Lower leg skin (tissue), 4 donors: ENCODE measurements at regions not wholly inside any gene's neighbourhood (a gene's known extent, or its start where the extent isn't known, plus 50 kb on each side); places are given as distances from the start of the nearest gene placed in this dataset.

Experiments used
- DNase-seq, 2 donors: peaks; one replicate each; pipeline ENCODE4 v3.0.0-alpha.2; 2019; ENCODE audit warnings: low spot score in 2 of 2
- H3K4me3 ChIP-seq: fragments of 200-600 bp; sonication (generic); 2 replicates; pipeline ENCODE4 v1.5.1; 2017; ENCODE audit warnings: mild to moderate bottlenecking, low read depth; ENCODE audit not compliant: poor library complexity, severe bottlenecking
- POLR2A ChIP-seq, 2 donors: fragments of 450-650 bp; IDR thresholded peaks; one replicate each; pipeline ENCODE4 v1.6.1; 2016 to 2017; ENCODE audit warnings: antibody characterized with exemption in 2 of 2, mild to moderate bottlenecking in 1 of 2, moderate library complexity in 1 of 2
- WGBS, 2 donors: methylation state at CpG; one replicate each; pipeline ENCODE4 v1.1.5; 2018; 5-methylcytosine and 5-hydroxymethylcytosine counted together
- intact Hi-C: fragments of 100-400 bp; cut with DNase I; formaldehyde crosslinking; loops from one replicate; pipeline ENCODE4 v1.15.0; 2023; ENCODE audit warnings: low total_unique reads
- TF ChIP-seq, protein P1 (sequence below), 3 donors: fragments of 450-650 bp; IDR thresholded peaks; one replicate each; pipeline ENCODE4 v1.5.1; 2016; ENCODE audit warnings: antibody characterized with exemption in 3 of 3, mild to moderate bottlenecking in 3 of 3, moderate library complexity in 2 of 3

DNA sequence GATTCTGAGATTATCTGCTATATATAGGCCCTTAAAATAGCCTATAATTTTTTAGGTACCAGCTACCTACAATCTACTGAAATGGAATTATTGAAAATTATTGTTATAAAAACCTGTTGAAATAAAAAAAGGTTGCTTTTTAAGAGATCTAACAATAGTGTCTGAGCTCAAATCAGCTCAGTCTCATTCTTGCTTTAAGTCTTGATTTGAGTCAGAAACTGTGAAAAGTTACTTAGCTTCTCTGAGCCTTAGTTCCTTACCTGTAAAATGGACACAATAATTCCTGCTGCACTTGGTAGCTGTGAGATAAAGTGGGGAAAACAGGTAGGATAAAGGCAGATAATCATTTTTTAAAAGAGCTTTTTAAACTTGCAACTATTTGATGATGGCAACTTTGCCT is 118.8 kb upstream of the UBE2E2 start:
- no peak for TF ChIP-seq POLR2A (IDR thresholded peaks at IDR 0.05)
- no peak overlapping the region for H3K4me3 ChIP-seq
- no peak for DNase-seq
- intact Hi-C loops: no loop called here

- TF ChIP-seq POLR2A (IDR thresholded peaks at IDR 0.05): no peak
- TF ChIP-seq, protein P1, sequence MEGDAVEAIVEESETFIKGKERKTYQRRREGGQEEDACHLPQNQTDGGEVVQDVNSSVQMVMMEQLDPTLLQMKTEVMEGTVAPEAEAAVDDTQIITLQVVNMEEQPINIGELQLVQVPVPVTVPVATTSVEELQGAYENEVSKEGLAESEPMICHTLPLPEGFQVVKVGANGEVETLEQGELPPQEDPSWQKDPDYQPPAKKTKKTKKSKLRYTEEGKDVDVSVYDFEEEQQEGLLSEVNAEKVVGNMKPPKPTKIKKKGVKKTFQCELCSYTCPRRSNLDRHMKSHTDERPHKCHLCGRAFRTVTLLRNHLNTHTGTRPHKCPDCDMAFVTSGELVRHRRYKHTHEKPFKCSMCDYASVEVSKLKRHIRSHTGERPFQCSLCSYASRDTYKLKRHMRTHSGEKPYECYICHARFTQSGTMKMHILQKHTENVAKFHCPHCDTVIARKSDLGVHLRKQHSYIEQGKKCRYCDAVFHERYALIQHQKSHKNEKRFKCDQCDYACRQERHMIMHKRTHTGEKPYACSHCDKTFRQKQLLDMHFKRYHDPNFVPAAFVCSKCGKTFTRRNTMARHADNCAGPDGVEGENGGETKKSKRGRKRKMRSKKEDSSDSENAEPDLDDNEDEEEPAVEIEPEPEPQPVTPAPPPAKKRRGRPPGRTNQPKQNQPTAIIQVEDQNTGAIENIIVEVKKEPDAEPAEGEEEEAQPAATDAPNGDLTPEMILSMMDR (IDR thresholded peaks at IDR 0.05): no peak
- 84 to 85% methylated on average over 1 of the region's 1 CpG for WGBS, 2 donors
- no peak overlapping the region for H3K4me3 ChIP-seq
- intact Hi-C loops: no loop called here
- no peak for DNase-seq
Measured at GRCh38 chr3:23085261-23085660, 117.9 kb upstream of the UBE2E2 start.

- intact Hi-C loops: no loop called here
- no peak overlapping the region for H3K4me3 ChIP-seq
- 78 to 79% methylated on average over 4 of the region's 4 CpGs for WGBS, 2 donors
- no peak for DNase-seq
- TF ChIP-seq, protein P1 (IDR thresholded peaks at IDR 0.05): no peak
- TF ChIP-seq POLR2A (IDR thresholded peaks at IDR 0.05): no peak
Measured at GRCh38 chr3:23086331-23086730, 116.8 kb upstream of the UBE2E2 start.

- TF ChIP-seq, protein P1 (IDR thresholded peaks at IDR 0.05): no peak
- TF ChIP-seq POLR2A (IDR thresholded peaks at IDR 0.05): no peak
- 79 to 87% methylated on average over 2 of the region's 2 CpGs for WGBS, 2 donors
- no peak for DNase-seq
- H3K4me3 ChIP-seq: no peak overlapping the region
- intact Hi-C loops: no loop called here
Measured at GRCh38 chr3:23086831-23087230, 116.3 kb upstream of the UBE2E2 start.

- WGBS, 2 donors: 83 to 88% methylated on average over 5 of the region's 5 CpGs
- no peak overlapping the region for H3K4me3 ChIP-seq
- intact Hi-C loops: no loop called here
- no peak for DNase-seq
- no peak for TF ChIP-seq POLR2A (IDR thresholded peaks at IDR 0.05)
- TF ChIP-seq, protein P1 (IDR thresholded peaks at IDR 0.05): no peak
Measured at GRCh38 chr3:23094412-23094811, 108.7 kb upstream of the UBE2E2 start.

GRCh38 chr3:23094890-23095462 is 108.2 kb upstream of the UBE2E2 start:
- TF ChIP-seq, protein P1 (IDR thresholded peaks at IDR 0.05): no peak
- no peak for TF ChIP-seq POLR2A (IDR thresholded peaks at IDR 0.05)
- DNase-seq: no peak
- intact Hi-C loops: no loop called here
- WGBS, 2 donors: 84 to 89% methylated on average over 4 of the region's 4 CpGs
- H3K4me3 ChIP-seq: no peak overlapping the region
